Fibroblast of skin of left biceps (primary cell): ENCODE measurements at regions not wholly inside any gene's neighbourhood (a gene's known extent, or its start where the extent isn't known, plus 50 kb on each side); places are given as distances from the start of the nearest gene placed in this dataset.
"Not testable (repeated sequence)": the region's sequence is repeated elsewhere in the genome, so short reads cannot be mapped to it uniquely, and the experiment has no call there.

Source experiments
- DNase-seq, 2 experiments: peaks; one replicate each; pipeline ENCODE4 v3.0.0-alpha.2; 2013; ENCODE audit warnings: low read depth in 2 of 2

GRCh38 chr1:118564961-118565703 lies 380.1 kb upstream of the SPAG17 start:
- DNase-seq = no peak

- peak; percentile 4 to 6 for DNase-seq
These were observed 379.2 kb upstream of the SPAG17 start for GRCh38 chr1:118563981-118564951.

DNA sequence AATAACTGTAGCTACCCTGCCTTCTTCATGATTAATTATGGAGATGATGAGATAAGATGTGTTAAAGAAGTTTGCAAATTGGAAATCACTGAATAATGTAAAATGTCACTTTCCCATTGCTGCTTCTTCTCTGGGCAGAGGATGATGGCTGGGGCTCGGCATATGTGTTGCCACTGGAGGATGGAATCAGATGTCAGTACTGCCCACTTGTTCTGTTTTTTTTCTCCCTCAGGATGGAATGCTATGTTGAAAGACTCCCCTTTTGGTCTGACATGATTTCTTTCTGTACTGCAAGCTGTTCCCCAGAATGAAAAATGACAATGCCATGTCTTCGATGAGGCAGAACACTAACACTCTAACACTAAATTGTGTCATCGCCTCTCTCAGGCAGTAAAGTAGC lies 373.9 kb upstream of the SPAG17 start:
- DNase-seq = no peak

DNA sequence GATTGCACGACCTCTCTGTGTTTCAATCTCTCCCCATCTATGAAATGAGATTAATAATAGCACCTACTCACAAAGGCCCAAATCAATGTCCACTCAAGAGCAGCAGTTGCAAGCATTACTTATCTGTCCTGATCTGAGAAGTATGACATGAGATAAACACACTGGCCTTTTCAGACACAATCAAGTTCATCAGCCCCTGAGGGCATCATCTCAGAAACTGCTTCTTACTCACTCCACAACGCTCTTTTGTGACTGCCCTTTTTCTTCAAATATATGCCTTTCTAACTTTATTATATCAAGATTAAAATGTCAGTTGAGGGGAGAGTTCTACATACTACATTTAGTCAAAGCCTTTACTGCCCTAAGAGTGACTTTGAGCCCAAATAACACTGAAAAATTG lies 371.9 kb upstream of the SPAG17 start:
- DNase-seq = no peak

DNA sequence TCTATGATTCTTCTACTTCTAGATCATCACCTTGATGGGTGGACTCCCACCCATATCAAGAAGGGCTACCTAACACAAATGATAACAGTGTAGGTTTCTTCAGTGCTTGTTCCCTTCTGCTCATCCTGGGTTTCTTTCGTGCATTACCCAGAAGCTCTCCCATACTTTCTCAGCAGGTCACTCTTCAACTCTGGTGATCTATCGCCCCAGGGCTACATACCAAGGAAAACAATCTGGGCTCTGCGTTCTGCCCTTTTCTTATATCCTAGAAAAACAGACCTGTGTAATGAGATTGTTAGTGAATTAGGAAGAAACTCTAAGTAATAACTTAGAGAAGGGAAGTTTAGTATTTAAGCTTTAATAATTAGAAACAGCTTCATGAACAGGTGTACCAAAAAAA lies 370.6 kb upstream of the SPAG17 start:
- no peak for DNase-seq

DNA sequence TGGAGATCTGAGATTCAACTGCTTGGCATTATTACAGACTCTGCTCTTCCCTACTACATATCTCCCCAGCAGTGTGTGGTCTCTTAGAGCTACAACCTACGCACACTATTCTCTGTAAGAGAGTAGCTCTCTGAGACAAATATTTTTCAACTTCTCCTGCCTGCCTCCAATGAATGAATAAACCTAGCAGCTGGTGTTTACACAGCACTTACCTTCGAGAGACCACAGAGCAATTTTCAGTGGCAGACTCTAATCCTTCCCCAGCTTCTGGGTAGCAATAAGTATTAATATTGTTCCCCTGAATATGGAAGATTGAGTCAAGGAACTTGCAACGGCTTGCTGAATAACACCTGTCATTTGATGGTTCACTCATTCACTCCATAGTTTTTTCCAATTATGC lies 350.9 kb upstream of the SPAG17 start:
- DNase-seq = no peak

GRCh38 chr1:118511922-118512321 lies 326.9 kb upstream of the SPAG17 start:
- not testable (repeated sequence) for DNase-seq

DNA sequence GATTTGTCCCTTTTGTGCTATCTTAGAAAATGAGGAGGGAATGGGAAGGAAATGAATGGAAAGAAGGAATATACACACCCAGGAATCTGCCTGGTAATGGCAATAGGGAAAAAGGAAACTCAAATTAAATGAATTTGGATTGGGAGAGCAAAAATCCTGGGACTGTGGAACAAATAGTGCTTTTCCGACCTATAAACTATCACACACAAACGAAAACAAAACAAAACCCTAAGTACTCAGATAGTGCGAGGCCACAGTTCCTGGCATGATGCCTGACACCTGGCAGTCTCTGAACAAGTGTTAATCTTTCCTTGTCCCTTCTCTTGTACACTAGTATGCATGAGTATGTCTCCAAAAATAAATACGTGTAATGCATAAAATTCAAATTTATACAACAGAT lies 319.8 kb upstream of the SPAG17 start:
- DNase-seq = no peak

DNA sequence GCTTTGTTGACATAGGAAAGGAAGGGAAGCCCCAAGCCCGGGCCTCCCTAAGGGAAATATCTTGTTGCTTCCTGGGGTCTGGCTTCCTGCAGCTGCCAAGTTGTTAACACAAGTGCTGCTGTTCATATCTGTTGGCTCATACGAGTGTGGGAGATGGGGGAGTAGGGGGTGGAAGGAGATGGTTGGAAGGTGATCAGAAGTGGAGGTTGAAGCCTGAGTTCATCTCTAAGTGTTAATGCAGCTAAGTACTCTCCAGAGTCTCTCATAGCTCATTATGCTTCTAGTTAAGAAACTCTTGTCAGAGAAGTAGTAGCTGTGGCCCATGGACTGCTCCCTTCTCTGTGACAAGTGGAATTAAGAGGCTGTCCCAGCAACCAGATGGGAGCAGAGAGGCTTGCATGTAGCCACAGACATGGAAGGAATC lies 319.2 kb upstream of the SPAG17 start:
- no peak for DNase-seq

GRCh38 chr1:118503752-118504151 lies 318.7 kb upstream of the SPAG17 start:
- no peak for DNase-seq

- no peak for DNase-seq
These were observed 310.0 kb upstream of the SPAG17 start for GRCh38 chr1:118494998-118495397.

GRCh38 chr1:118488787-118489186 lies 303.8 kb upstream of the SPAG17 start:
- DNase-seq = no peak

DNA sequence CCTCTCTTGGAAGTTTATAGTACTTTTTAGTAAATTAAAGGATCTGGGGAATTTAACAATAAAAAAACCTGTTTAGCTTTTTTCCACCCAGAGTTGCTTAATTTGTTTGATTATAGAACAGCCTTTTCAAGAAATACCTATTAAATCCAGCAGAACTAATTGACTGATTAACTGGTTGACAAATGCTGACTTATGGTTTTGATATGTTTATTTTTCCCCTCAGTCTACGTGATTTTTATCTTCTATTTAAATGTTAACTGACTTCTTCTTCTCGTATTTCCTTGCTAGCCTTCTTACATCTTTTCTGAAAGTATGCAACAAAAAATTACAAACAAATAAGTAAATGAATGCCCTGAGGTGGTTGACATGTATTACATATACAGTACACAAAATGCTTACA lies 302.9 kb upstream of the SPAG17 start:
- no peak for DNase-seq

- no peak for DNase-seq
These were observed 302.1 kb upstream of the SPAG17 start for GRCh38 chr1:118487091-118487490.

- DNase-seq = no peak
These were observed 301.2 kb upstream of the SPAG17 start for GRCh38 chr1:118486199-118486598.

DNA sequence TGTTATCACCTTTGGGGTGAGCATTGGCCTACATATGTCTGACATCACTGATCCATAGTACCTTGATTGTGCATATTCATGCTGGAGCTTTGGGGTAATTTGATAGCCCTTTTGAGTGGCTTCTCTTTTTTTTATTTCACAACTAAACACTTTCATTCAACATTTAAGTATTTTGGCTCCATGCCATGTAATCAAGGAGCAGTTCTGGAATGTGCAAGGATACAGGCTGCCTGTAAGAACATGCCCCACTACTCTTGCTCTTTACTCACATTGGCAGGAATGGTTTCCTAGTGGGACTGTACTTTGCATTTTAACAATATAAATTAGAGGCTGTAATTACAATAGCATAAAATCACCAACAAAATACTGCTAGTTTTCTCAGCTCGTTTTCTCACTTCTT lies 300.7 kb upstream of the SPAG17 start:
- peak in 1 of 2 experiments; percentile 5 for DNase-seq

DNA sequence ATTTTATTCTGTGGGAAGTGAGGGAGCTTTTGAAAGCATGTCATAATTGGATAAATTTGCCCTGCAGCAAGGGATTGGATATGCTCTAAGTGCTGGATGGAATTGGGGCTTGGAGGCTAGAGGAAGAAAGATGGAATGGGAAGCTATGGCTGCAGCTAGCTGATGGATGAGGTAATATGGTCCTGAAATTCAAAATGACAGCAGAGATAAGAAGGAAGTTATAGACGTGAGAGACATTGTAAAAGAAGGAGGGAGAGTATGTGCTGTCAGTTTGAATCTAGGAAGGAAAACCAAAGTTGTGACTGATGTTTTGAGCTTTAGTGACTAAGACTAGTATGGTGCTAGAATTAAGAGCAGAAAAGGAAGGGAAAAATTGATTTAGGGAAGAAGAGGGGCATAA lies 299.9 kb upstream of the SPAG17 start:
- DNase-seq = no peak

GRCh38 chr1:118483245-118484006 lies 298.4 kb upstream of the SPAG17 start:
- DNase-seq = no peak

- no peak for DNase-seq
These were observed 296.1 kb upstream of the SPAG17 start for GRCh38 chr1:118481126-118481525.

GRCh38 chr1:118479351-118479750 lies 294.3 kb upstream of the SPAG17 start:
- DNase-seq = no peak

DNA sequence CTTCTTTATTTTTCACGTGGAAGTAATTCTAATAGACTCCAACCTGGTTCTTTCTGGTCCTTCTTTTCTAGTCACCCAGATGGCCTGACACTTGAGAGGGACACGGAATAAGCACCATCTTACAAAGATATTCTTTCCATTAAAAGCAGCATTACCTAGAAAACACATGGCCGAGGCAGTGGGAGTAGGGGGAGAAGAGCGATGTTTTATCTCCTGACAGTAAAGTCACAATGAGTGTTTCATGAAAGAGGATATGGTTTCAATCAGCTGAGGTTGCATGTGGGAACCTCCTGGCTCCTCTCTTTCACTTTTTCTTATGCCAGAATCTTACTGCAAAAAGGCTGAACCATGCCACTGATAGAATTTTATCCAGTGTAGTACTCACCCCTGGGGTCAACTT lies 288.8 kb upstream of the SPAG17 start:
- no peak for DNase-seq

- DNase-seq = not testable (repeated sequence)
These were observed 279.4 kb upstream of the SPAG17 start for GRCh38 chr1:118464460-118464859.
